OCI-LY1 (cell line): ENCODE measurements at regions not wholly inside any gene's neighbourhood (a gene's known extent, or its start where the extent isn't known, plus 50 kb on each side); places are given as distances from the start of the nearest gene placed in this dataset.

Experiments used
- H2AFZ ChIP-seq: fragments of 200-600 bp; sonication (generic), shearing (Covaris generic); 2 replicates; pipeline ENCODE4 v1.6.0; 2014; ENCODE audit warnings: antibody characterized with exemption, mild to moderate bottlenecking, low read length
- H3F3A ChIP-seq: fragments of 200-600 bp; sonication (generic), shearing (Covaris generic); 2 replicates; pipeline ENCODE4 v1.6.0; 2014; ENCODE audit warnings: mild to moderate bottlenecking, antibody characterized with exemption, low read length, moderate library complexity; ENCODE audit not compliant: insufficient read depth
- H3K27ac ChIP-seq: fragments of 200-600 bp; sonication (generic); 2 replicates; pipeline ENCODE4 v1.5.1; 2014; ENCODE audit warnings: low read length, mixed run types, mild to moderate bottlenecking, low read depth; ENCODE audit not compliant: poor library complexity, severe bottlenecking
- H3K27me3 ChIP-seq: fragments of 200-600 bp; sonication (generic); 2 replicates; pipeline ENCODE4 v1.6.0; 2014; ENCODE audit warnings: antibody characterized with exemption, mild to moderate bottlenecking, low read length, moderate library complexity; ENCODE audit not compliant: insufficient read depth
- H3K36me3 ChIP-seq: fragments of 200-600 bp; sonication (generic); 2 replicates; pipeline ENCODE4 v1.6.1; 2014; ENCODE audit warnings: mild to moderate bottlenecking, antibody characterized with exemption, low read length, moderate library complexity, mixed read lengths; ENCODE audit not compliant: insufficient read depth
- H3K4me1 ChIP-seq: fragments of 200-600 bp; sonication (generic); 2 replicates; pipeline ENCODE4 v1.5.1; 2014; ENCODE audit warnings: mild to moderate bottlenecking, low read length, moderate library complexity; ENCODE audit not compliant: insufficient read depth, severe bottlenecking
- H3K4me2 ChIP-seq: fragments of 200-600 bp; sonication (generic), shearing (Covaris generic); 2 replicates; pipeline ENCODE4 v1.6.1; 2014; ENCODE audit warnings: low read length
- H3K4me3 ChIP-seq: fragments of 200-600 bp; sonication (generic); 2 replicates; pipeline ENCODE4 v1.5.1; 2014; ENCODE audit warnings: low read length, low read depth, mild to moderate bottlenecking, mixed read lengths; ENCODE audit not compliant: poor library complexity, severe bottlenecking
- H3K79me2 ChIP-seq: fragments of 200-600 bp; shearing (Covaris generic); 2 replicates; pipeline ENCODE4 v1.6.1; 2016; ENCODE audit warnings: mixed run types, low read length, mixed read lengths; ENCODE audit not compliant: insufficient read depth
- H3K9ac ChIP-seq: fragments of 200-600 bp; sonication (generic), shearing (Covaris generic); 2 replicates; pipeline ENCODE4 v1.6.1; 2014; ENCODE audit warnings: mild to moderate bottlenecking, low read length, mixed read lengths
- H3K9me2 ChIP-seq: fragments of 200-600 bp; sonication (generic), shearing (Covaris generic); 2 replicates; pipeline ENCODE4 v1.6.1; 2014; ENCODE audit warnings: low read depth, mild to moderate bottlenecking, low read length, mixed read lengths
- H3K9me3 ChIP-seq: fragments of 200-600 bp; shearing (Covaris generic); 2 replicates; pipeline ENCODE4 v1.6.1; 2014; ENCODE audit warnings: low read length, mixed read lengths
- H4K20me1 ChIP-seq: fragments of 200-600 bp; sonication (generic), shearing (Covaris generic); 2 replicates; pipeline ENCODE4 v1.6.0; 2016; ENCODE audit warnings: mild to moderate bottlenecking, low read length; ENCODE audit not compliant: insufficient read depth
- EZH2 ChIP-seq: fragments of 200-600 bp; sonication (generic), shearing (Covaris generic); IDR thresholded peaks from 2 replicates; pipeline ENCODE4 v1.8.0; 2017; ENCODE audit warnings: borderline replicate concordance, mixed run types, mild to moderate bottlenecking, antibody characterized with exemption, low read length, moderate library complexity, mixed read lengths
- TF ChIP-seq, protein P1 (sequence below): fragments of 200-600 bp; sonication (generic), shearing (Covaris generic); IDR thresholded peaks from 2 replicates; pipeline ENCODE4 v1.5.1; 2017; ENCODE audit warnings: mild to moderate bottlenecking, antibody characterized with exemption, low read length, moderate library complexity, mixed read lengths

DNA sequence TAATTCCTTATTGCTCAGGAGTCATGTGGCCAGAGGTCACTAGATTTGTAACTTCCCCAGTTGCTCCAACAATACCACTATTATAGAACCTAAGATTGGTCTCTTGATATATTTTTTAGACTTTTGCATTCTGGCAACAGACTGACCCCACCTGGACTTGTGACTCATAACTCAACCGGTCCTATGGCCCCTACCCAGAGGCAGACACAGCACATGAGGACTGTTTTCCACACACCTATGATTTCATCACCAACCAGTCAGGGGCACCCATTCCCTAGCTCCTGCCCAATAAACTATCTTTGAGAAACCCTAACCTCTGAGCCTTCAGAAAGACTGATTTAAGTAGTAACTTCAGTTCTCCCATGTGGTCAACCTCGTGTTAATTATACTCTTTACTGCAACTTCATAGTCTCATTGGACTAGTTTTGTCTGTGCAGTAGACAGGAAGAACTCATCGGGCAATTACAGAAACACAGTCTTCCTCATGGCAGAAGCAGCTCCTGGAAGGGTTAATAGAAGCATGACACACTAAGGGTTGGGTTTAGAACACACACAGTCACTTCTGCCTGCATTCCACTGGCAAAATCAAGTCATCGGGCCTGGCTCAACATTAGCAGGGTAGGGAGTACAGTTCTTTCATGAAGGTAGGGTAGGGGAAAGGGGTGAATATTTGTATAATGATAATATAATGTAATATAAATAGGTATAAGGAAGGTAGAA is 251.8 kb downstream of the UQCRFS1 start:
- Histone ChIP-seq H3K27ac (no peak overlapping the region), H2AFZ (no peak overlapping the region), H3K36me3 (no peaks in the 10 kb centered on the region), H3K9me2 (no peaks in the 10 kb centered on the region), H3K79me2 (no peaks in the 10 kb centered on the region; the same call in 1 of the 2 replicates), H3K4me2 (no peak overlapping the region), H3K9me3 (no peaks in the 10 kb centered on the region), H4K20me1 (no peaks in the 10 kb centered on the region), H3F3A (no peaks in the 10 kb centered on the region), H3K4me1 (no peaks in the 10 kb centered on the region), H3K27me3 (no peaks in the 10 kb centered on the region), H3K9ac (no peak overlapping the region), H3K4me3 (no peak overlapping the region)
- TF ChIP-seq EZH2: no peak
- TF ChIP-seq, protein P1, sequence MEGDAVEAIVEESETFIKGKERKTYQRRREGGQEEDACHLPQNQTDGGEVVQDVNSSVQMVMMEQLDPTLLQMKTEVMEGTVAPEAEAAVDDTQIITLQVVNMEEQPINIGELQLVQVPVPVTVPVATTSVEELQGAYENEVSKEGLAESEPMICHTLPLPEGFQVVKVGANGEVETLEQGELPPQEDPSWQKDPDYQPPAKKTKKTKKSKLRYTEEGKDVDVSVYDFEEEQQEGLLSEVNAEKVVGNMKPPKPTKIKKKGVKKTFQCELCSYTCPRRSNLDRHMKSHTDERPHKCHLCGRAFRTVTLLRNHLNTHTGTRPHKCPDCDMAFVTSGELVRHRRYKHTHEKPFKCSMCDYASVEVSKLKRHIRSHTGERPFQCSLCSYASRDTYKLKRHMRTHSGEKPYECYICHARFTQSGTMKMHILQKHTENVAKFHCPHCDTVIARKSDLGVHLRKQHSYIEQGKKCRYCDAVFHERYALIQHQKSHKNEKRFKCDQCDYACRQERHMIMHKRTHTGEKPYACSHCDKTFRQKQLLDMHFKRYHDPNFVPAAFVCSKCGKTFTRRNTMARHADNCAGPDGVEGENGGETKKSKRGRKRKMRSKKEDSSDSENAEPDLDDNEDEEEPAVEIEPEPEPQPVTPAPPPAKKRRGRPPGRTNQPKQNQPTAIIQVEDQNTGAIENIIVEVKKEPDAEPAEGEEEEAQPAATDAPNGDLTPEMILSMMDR: no peak

DNA sequence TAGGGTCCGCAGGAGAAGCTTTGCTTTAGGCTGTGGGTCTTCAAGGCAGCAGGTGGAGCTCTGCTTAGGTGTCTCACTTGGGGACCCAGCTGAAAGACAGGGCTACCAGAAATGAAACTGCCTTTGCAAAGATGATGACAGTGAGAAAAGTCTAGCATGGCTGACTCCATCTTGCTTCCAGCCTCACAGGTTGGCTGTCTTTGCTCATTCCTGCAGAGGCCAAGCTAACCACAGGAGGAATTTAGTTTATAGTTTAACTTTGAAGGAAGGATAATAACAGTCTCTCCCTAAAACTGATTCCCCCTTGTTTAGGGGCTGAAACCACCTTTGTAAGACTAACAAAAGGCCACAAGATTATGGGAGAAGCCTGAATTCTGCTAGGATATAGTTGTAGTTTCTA is 252.4 kb downstream of the UQCRFS1 start:
- Histone ChIP-seq H3F3A (no peaks in the 10 kb centered on the region), H3K9me3 (no peaks in the 10 kb centered on the region), H3K4me3 (no peak overlapping the region), H3K9ac (no peak overlapping the region), H3K27ac (no peak overlapping the region), H3K27me3 (no peaks in the 10 kb centered on the region), H3K79me2 (no peaks in the 10 kb centered on the region; the same call in 1 of the 2 replicates), H4K20me1 (no peaks in the 10 kb centered on the region), H2AFZ (no peak overlapping the region), H3K36me3 (no peaks in the 10 kb centered on the region), H3K4me1 (no peaks in the 10 kb centered on the region), H3K4me2 (no peak overlapping the region), H3K9me2 (no peaks in the 10 kb centered on the region)
- TF ChIP-seq, protein P1: no peak

DNA sequence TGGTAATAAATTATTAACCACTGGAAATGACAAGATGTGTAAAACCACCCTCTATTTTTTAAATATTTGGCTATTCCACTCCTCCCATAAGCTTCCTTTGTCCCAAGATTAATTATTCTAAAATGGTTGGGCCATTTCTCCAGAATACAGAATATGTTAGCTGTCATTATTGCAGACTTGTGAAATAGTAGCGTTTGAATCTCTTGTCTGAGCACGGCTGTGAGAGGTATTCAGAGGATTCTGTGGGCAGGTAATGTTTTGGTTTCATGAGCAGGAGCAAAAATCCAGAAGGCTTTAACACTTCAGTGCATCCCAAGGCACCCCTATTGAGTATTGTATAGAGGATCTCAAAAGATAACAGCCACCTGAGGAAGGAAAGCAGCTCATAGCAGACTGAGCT is 256.0 kb downstream of the UQCRFS1 start:
- Histone ChIP-seq H3K9me2 (no peaks in the 10 kb centered on the region), H3K4me2 (no peak overlapping the region), H4K20me1 (no peaks in the 10 kb centered on the region), H3K36me3 (no peaks in the 10 kb centered on the region), H3K9me3 (peaks cover 3% of the 10 kb centered on the region; the same call in 1 of the 2 replicates), H3F3A (no peaks in the 10 kb centered on the region), H3K27ac (no peak overlapping the region), H3K9ac (no peak overlapping the region), H3K79me2 (no peaks in the 10 kb centered on the region; the same call in 1 of the 2 replicates), H3K4me1 (no peaks in the 10 kb centered on the region), H2AFZ (no peak overlapping the region), H3K4me3 (no peak overlapping the region), H3K27me3 (no peaks in the 10 kb centered on the region; the same call in 1 of the 2 replicates)
- TF ChIP-seq, protein P1: no peak
- TF ChIP-seq EZH2: no peak
